GM12878 (cell line): ENCODE measurements at regions not wholly inside any gene's neighbourhood (a gene's known extent, or its start where the extent isn't known, plus 50 kb on each side); places are given as distances from the start of the nearest gene placed in this dataset.

ENCODE experiments used
- ATAC-seq: fragments of 200-7000 bp; cut with Tn5 transposase; 3 replicates; pipeline ENCODE4 v1.9.1; 2020; ENCODE audit warnings: mild to moderate bottlenecking, moderate library complexity
- BruUV-seq: library from RNA; stranded (reverse); fragments of 400-500 nt; replicated peaks from 2 replicates; lab custom pipeline; 2021; lab: Mats Ljungman, UMichigan
- CTCF ChIA-PET: fragments of 300-600 bp; sonication (Branson Sonifier 250); formaldehyde crosslinking; extraction: SDS; loops from one replicate; lab custom pipeline; 2021; ENCODE audit warnings: inconsistent platforms; lab: Yijun Ruan, JAX
- POLR2A ChIA-PET: fragments of 350-600 bp; formaldehyde crosslinking; extraction: SDS; loops from one replicate; lab custom pipeline; 2021; ENCODE audit warnings: inconsistent platforms; lab: Charles Lee
- RAD21 ChIA-PET: fragments of 300-600 bp; sonication (Branson Sonifier 250); formaldehyde crosslinking; loops from one replicate; lab custom pipeline; 2023; ENCODE audit warnings: antibody characterized with exemption; ENCODE audit not compliant: unreplicated experiment; lab: Charles Lee
- SMC1A ChIA-PET: fragments of 300-600 bp; sonication (Branson Sonifier 250); formaldehyde crosslinking; loops from one replicate; lab custom pipeline; 2023; ENCODE audit not compliant: unreplicated experiment, uncharacterized antibody; lab: Charles Lee
- DNase-seq: peaks from one replicate; pipeline ENCODE4 v3.0.0-alpha.2; 2011; ENCODE audit warnings: low read depth, low spot score
- FAIRE-seq: peaks from 3 replicates; lab custom pipeline; 2011; peaks lifted over from hg19 to GRCh38; lab: Jason Lieb, UNC
- H2AFZ ChIP-seq: 2 replicates; pipeline ENCODE4 v1.6.0; 2011; ENCODE audit warnings: low read depth, low read length, control low read depth; ENCODE audit not compliant: control insufficient read depth
- H3K27ac ChIP-seq: 2 replicates; pipeline ENCODE4 v1.5.1; 2011; ENCODE audit warnings: control low read depth; ENCODE audit not compliant: control insufficient read depth, insufficient read depth
- H3K27me3 ChIP-seq, 2 experiments: replicated peaks in 1 of 2; 2 replicates each; pipeline versions ENCODE4 v1.6.0 to v1.6.1; 2011; ENCODE audit warnings: low read length in 1 of 2; ENCODE audit not compliant: control insufficient read depth in 2 of 2, insufficient read depth in 2 of 2
- H3K36me3 ChIP-seq, 2 experiments: 2 replicates each; pipeline ENCODE4 v1.5.1; 2011; ENCODE audit warnings: low read length in 1 of 2; ENCODE audit not compliant: control insufficient read depth in 2 of 2, insufficient read depth in 2 of 2
- H3K4me1 ChIP-seq: 2 replicates; pipeline ENCODE4 v1.6.1; 2011; ENCODE audit warnings: mild to moderate bottlenecking, low read length, moderate library complexity, mixed read lengths; ENCODE audit not compliant: control insufficient read depth, insufficient read depth
- H3K4me2 ChIP-seq: 2 replicates; pipeline ENCODE4 v1.6.0; 2011; ENCODE audit warnings: control low read depth; ENCODE audit not compliant: control insufficient read depth, insufficient read depth
- H3K4me3 ChIP-seq: fragments of 200-600 bp; sonication (generic); 2 replicates; pipeline ENCODE4 v1.5.1; 2016
- H3K79me2 ChIP-seq: 2 replicates; pipeline ENCODE4 v1.6.0; 2011; ENCODE audit warnings: low read length; ENCODE audit not compliant: control insufficient read depth, insufficient read depth
- H3K9ac ChIP-seq: 2 replicates; pipeline ENCODE4 v1.8.0; 2011; ENCODE audit warnings: low read length, control low read depth, mixed read lengths; ENCODE audit not compliant: control insufficient read depth, insufficient read depth
- H3K9me3 ChIP-seq: replicated peaks from 3 replicates; pipeline ENCODE4 v1.5.1; 2011; ENCODE audit warnings: mild to moderate bottlenecking, low read length; ENCODE audit not compliant: control insufficient read depth, insufficient read depth
- H4K20me1 ChIP-seq: 2 replicates; pipeline ENCODE4 v1.6.0; 2011; ENCODE audit not compliant: control insufficient read depth, insufficient read depth
- CBX3 ChIP-seq: fragments of 200-600 bp; sonication (generic); IDR thresholded peaks from 2 replicates; pipeline ENCODE4 v1.6.1; 2016; ENCODE audit warnings: low read depth, borderline replicate concordance
- CHD2 ChIP-seq: IDR thresholded peaks from 2 replicates; pipeline ENCODE4 v1.6.1; 2011; ENCODE audit warnings: low read depth, low read length, improper control_type of control experiment, borderline replicate concordance
- EED ChIP-seq: sonication (generic); IDR thresholded peaks from 2 replicates; pipeline ENCODE4 v1.6.1; 2016; ENCODE audit warnings: antibody characterized with exemption, low read depth
- JUNB ChIP-seq: IDR thresholded peaks from 2 replicates; pipeline ENCODE4 v1.6.1; 2016; ENCODE audit warnings: antibody characterized with exemption, mild to moderate bottlenecking
- MTA3 ChIP-seq: IDR thresholded peaks from 2 replicates; pipeline ENCODE4 v1.6.1; 2012; ENCODE audit warnings: low read length, inconsistent platforms, borderline replicate concordance
- POU2F2 ChIP-seq: IDR thresholded peaks from 3 replicates; pipeline ENCODE4 v1.6.1; 2011; ENCODE audit warnings: low read depth, mild to moderate bottlenecking, low read length, borderline replicate concordance
- SP1 ChIP-seq: IDR thresholded peaks from one replicate; pipeline ENCODE4 v1.6.1; 2011; ENCODE audit warnings: low read depth, low read length
- YBX1 ChIP-seq: fragments of 450-650 bp; IDR thresholded peaks from 2 replicates; pipeline ENCODE4 v1.6.1; 2016; ENCODE audit warnings: antibody characterized with exemption
- YY1 ChIP-seq: IDR thresholded peaks from 2 replicates; pipeline ENCODE4 v1.6.1; 2011; ENCODE audit warnings: low read depth, mild to moderate bottlenecking, low read length
- ZNF622 ChIP-seq: fragments of 450-650 bp; IDR thresholded peaks from 2 replicates; pipeline ENCODE4 v1.6.1; 2017; ENCODE audit warnings: mild to moderate bottlenecking, inconsistent platforms
- in situ Hi-C: fragments of 300-500 bp; cut with MboI; formaldehyde crosslinking; loops from 9 replicates; pipeline ENCODE4 v1.14.3; 2018; ENCODE audit warnings: mixed read lengths
- intact Hi-C: fragments of 100-400 bp; cut with micrococcal nuclease; formaldehyde crosslinking; loops from one replicate; pipeline ENCODE4 v1.14.2; 2022; ENCODE audit not compliant: unreplicated experiment
- TF ChIP-seq, protein P1 (sequence below): fragments of 450-650 bp; IDR thresholded peaks from 2 replicates; pipeline ENCODE4 v1.6.1; 2017; ENCODE audit warnings: mild to moderate bottlenecking
- TF ChIP-seq, protein P2 (sequence below): fragments of 450-650 bp; IDR thresholded peaks from 2 replicates; pipeline ENCODE4 v1.6.1; 2018; ENCODE audit warnings: mild to moderate bottlenecking, low read depth, moderate library complexity; ENCODE audit not compliant: partially characterized antibody
- TF ChIP-seq, protein P3 (sequence below): fragments of 450-650 bp; formaldehyde crosslinking; IDR thresholded peaks from 2 replicates; pipeline ENCODE4 v1.5.0; 2022; ENCODE audit warnings: mild to moderate bottlenecking, missing genetic modification characterization

DNA sequence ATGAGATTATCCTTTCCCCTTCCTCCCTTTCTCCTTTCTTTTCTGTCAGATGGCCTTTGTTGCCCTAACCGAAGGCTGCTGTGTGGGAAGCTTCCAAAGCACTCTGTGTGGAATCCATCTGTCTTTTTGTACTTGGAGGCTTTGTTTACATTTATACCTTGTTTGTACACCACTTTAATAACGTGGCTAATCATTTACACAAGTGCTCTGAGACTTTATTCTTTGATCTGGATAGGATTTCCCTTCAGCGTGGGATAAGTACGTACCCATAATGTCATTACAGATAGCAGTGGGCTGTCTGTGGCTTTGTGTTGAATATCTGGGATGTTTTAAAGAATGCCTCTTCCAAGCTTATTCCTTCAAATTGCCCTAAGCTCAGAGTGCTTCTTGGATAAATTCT is 684.7 kb upstream of the SLITRK5 start (continued):
- TF ChIP-seq, protein P1, sequence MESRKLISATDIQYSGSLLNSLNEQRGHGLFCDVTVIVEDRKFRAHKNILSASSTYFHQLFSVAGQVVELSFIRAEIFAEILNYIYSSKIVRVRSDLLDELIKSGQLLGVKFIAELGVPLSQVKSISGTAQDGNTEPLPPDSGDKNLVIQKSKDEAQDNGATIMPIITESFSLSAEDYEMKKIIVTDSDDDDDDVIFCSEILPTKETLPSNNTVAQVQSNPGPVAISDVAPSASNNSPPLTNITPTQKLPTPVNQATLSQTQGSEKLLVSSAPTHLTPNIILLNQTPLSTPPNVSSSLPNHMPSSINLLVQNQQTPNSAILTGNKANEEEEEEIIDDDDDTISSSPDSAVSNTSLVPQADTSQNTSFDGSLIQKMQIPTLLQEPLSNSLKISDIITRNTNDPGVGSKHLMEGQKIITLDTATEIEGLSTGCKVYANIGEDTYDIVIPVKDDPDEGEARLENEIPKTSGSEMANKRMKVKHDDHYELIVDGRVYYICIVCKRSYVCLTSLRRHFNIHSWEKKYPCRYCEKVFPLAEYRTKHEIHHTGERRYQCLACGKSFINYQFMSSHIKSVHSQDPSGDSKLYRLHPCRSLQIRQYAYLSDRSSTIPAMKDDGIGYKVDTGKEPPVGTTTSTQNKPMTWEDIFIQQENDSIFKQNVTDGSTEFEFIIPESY, result no peak

DNA sequence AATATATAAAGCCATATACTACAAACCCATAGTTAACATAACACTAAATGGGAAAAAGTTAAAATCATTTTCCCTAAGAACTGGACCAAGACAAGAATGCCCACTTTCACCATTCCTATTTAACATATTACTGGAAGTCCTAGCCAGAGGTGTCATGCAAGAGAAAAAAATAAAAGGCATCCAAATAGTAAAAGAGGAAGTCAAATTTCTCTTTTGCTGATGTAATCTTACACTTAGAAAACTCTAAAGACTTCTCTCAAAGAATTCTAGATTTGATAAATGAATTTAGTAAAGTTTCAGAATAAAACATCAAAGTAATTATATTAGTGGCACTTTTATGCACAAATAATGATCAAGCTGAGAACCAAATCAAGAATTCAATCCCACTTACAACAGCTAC is 678.9 kb upstream of the SLITRK5 start:
- H2AFZ ChIP-seq, result no peak overlapping the region
- SMC1A ChIA-PET, result no interaction called here
- TF ChIP-seq EED (no peak), CHD2 (no peak), ZNF622 (no peak), JUNB (no peak), CBX3 (no peak), POU2F2 (no peak), YBX1 (no peak), MTA3 (no peak), SP1 (no peak), YY1 (no peak)
- TF ChIP-seq, protein P2, sequence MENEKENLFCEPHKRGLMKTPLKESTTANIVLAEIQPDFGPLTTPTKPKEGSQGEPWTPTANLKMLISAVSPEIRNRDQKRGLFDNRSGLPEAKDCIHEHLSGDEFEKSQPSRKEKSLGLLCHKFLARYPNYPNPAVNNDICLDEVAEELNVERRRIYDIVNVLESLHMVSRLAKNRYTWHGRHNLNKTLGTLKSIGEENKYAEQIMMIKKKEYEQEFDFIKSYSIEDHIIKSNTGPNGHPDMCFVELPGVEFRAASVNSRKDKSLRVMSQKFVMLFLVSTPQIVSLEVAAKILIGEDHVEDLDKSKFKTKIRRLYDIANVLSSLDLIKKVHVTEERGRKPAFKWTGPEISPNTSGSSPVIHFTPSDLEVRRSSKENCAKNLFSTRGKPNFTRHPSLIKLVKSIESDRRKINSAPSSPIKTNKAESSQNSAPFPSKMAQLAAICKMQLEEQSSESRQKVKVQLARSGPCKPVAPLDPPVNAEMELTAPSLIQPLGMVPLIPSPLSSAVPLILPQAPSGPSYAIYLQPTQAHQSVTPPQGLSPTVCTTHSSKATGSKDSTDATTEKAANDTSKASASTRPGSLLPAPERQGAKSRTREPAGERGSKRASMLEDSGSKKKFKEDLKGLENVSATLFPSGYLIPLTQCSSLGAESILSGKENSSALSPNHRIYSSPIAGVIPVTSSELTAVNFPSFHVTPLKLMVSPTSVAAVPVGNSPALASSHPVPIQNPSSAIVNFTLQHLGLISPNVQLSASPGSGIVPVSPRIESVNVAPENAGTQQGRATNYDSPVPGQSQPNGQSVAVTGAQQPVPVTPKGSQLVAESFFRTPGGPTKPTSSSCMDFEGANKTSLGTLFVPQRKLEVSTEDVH, result no peak
- TF ChIP-seq, protein P3, sequence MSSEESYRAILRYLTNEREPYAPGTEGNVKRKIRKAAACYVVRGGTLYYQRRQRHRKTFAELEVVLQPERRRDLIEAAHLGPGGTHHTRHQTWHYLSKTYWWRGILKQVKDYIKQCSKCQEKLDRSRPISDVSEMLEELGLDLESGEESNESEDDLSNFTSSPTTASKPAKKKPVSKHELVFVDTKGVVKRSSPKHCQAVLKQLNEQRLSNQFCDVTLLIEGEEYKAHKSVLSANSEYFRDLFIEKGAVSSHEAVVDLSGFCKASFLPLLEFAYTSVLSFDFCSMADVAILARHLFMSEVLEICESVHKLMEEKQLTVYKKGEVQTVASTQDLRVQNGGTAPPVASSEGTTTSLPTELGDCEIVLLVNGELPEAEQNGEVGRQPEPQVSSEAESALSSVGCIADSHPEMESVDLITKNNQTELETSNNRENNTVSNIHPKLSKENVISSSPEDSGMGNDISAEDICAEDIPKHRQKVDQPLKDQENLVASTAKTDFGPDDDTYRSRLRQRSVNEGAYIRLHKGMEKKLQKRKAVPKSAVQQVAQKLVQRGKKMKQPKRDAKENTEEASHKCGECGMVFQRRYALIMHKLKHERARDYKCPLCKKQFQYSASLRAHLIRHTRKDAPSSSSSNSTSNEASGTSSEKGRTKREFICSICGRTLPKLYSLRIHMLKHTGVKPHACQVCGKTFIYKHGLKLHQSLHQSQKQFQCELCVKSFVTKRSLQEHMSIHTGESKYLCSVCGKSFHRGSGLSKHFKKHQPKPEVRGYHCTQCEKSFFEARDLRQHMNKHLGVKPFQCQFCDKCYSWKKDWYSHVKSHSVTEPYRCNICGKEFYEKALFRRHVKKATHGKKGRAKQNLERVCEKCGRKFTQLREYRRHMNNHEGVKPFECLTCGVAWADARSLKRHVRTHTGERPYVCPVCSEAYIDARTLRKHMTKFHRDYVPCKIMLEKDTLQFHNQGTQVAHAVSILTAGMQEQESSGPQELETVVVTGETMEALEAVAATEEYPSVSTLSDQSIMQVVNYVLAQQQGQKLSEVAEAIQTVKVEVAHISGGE, result no peak
- TF ChIP-seq, all 136 proteins: peak for 0
- in situ Hi-C loops (no loop called here), intact Hi-C loops (no loop called here)
- no peak overlapping the region for H3K4me2 ChIP-seq
- FAIRE-seq (no peak), DNase-seq (no peak), ATAC-seq (no peak)
- ChIA-PET CTCF (no interaction called here), POLR2A (no interaction called here), RAD21 (no interaction called here)
- H4K20me1 ChIP-seq, result no peaks in the 10 kb centered on the region
- no peaks in the 10 kb centered on the region for H3K4me1 ChIP-seq
- no peak overlapping the region for H3K27ac ChIP-seq
- no peaks in the 10 kb centered on the region for H3K79me2 ChIP-seq
- H3K9me3 ChIP-seq, result no peaks in the 10 kb centered on the region
- BruUV-seq, result no TSS peak
- H3K36me3 ChIP-seq, result no peaks in the 10 kb centered on the region
- H3K9ac ChIP-seq, result no peak overlapping the region
- no peak overlapping the region for H3K4me3 ChIP-seq
- no peaks in the 10 kb centered on the region for H3K27me3 ChIP-seq
